ENCODE measurements at regions not wholly inside any gene's neighbourhood (a gene's known extent, or its start where the extent isn't known, plus 50 kb on each side); places are given as distances from the start of the nearest gene placed in this dataset.

DNA sequence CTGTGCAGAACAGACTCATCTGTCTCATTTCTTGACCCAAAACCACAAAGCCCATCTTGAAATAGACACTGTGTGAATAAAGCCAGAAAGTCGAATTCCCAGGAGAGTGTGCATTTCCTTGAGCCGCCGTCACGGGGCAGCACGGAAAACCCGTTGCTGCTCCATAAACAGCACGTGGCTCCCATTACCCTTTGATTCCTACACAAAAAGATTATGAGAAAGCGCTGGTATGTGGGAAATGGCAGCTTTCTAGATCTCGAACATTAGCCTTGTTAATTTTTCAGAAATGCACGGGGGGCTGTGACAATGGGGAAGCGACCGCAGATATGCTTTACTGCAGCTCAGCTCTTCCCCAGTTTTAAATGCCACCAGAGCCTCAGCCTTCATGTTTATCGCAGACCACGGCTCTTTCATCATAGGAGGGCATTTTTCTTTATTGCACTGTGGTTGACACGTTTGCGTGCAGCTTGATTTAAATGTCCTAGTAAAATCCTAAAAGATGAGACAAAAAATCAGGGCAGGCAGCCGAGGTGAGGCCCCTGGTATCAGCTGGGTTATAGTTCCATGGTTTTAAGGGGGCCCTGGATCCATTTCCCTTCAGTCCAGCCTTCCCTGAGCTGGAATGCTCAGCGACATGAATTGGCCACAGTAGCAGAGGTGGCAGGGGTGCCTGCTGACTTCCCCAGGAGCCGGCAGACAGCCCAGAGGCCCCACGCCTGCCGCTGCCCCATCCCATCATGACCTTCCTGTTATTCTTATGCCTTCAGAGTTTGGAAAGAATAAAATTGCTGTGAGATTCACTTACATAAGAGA, 249.3 kb downstream of the NDUFA10 start:
- no peaks in the 10 kb centered on the region for H3K9me3 Mint-ChIP-seq (ENCODE audit: low read depth, unreplicated experiment)

DNA sequence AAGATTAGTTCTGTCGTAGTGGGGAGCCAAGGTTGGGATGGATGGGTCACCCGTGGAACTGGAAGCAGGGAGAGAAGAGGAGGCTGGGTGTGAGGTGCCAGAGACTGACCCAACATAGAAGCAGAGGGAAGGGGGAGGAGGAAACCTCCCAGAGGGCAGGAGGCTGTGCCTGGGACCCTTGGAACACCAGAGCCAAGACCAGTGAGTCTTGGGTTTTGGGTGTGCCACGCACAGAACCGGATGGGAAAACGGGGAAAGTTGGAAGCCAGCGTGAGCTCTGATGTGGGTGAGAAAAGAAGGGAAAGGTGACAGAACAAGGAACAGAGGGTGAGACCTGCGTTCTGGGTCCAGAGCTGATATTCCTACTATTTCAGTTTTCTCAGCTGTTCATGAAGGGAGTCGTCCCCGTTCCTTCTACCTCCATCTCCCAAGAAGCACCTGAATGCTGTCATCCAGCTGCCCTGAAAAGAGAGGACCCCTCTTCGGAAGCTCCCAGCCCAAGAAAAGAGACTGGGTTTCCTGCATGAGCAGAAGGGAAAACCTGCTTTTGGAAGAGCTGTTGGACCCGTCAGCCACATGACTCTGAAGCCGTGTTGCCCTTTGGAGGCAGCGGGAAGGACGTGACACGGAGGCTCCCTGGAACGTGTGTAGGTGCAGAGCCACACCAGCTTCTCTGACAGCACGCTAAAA, 250.1 kb downstream of the NDUFA10 start:
- TF ChIP-seq, protein P1, sequence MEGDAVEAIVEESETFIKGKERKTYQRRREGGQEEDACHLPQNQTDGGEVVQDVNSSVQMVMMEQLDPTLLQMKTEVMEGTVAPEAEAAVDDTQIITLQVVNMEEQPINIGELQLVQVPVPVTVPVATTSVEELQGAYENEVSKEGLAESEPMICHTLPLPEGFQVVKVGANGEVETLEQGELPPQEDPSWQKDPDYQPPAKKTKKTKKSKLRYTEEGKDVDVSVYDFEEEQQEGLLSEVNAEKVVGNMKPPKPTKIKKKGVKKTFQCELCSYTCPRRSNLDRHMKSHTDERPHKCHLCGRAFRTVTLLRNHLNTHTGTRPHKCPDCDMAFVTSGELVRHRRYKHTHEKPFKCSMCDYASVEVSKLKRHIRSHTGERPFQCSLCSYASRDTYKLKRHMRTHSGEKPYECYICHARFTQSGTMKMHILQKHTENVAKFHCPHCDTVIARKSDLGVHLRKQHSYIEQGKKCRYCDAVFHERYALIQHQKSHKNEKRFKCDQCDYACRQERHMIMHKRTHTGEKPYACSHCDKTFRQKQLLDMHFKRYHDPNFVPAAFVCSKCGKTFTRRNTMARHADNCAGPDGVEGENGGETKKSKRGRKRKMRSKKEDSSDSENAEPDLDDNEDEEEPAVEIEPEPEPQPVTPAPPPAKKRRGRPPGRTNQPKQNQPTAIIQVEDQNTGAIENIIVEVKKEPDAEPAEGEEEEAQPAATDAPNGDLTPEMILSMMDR (IDR thresholded peaks at IDR 0.05; ENCODE audit: unreplicated experiment) = no peak
- Mint-ChIP-seq H3K9me3 (ENCODE audit: low read depth, unreplicated experiment) (no peaks in the 10 kb centered on the region), H3K27me3 (ENCODE audit: unreplicated experiment) (peaks cover 48% of the 10 kb centered on the region)

More for the DNA sequence above, 249.3 kb downstream of the NDUFA10 start:
- H3K4me1 Mint-ChIP-seq (ENCODE audit: low read depth, unreplicated experiment) = no peaks in the 10 kb centered on the region
- TF ChIP-seq, protein P1 (IDR thresholded peaks at IDR 0.05; ENCODE audit: unreplicated experiment) = no peak
- no peak overlapping the region for H3K27ac Mint-ChIP-seq (ENCODE audit: unreplicated experiment)
- H3K27me3 Mint-ChIP-seq (ENCODE audit: unreplicated experiment) = peaks cover 51% of the 10 kb centered on the region
- no TSS peak for BruUV-seq (replicated peaks)
- CTCF ChIA-PET = no interaction called here
- no peak for DNase-seq
- intact Hi-C loops (cut with micrococcal nuclease; ENCODE audit: unreplicated experiment) = no loop called here
- no peak overlapping the region for H3K4me3 Mint-ChIP-seq (ENCODE audit: low read depth, unreplicated experiment)
- no peaks in the 10 kb centered on the region for H3K36me3 Mint-ChIP-seq (ENCODE audit: insufficient read depth, unreplicated experiment)

DNA sequence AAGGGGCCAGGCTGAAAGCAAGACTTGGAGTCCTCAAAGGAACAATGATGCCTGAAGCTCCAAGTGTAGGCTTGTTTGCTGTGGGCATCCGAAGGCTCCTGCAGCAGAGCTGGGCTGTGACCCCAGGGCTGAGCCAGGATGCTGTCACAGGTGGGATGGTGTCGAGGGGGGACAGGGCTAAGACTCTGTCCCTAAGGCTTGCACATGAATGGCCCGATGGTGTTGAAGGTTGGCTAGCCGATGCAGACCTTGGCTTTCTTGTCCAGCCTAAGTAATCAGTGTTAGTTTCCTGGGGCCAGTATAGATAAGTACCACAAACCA, 251.0 kb downstream of the NDUFA10 start:
- no peak for DNase-seq
- Mint-ChIP-seq H3K4me1 (ENCODE audit: low read depth, unreplicated experiment) (no peaks in the 10 kb centered on the region), H3K27ac (ENCODE audit: unreplicated experiment) (no peak overlapping the region), H3K9me3 (ENCODE audit: low read depth, unreplicated experiment) (no peaks in the 10 kb centered on the region), H3K27me3 (ENCODE audit: unreplicated experiment) (peaks cover 48% of the 10 kb centered on the region), H3K36me3 (ENCODE audit: insufficient read depth, unreplicated experiment) (no peaks in the 10 kb centered on the region), H3K4me3 (ENCODE audit: low read depth, unreplicated experiment) (no peak overlapping the region)
- intact Hi-C loops (cut with micrococcal nuclease; ENCODE audit: unreplicated experiment) = no loop called here
- no TSS peak for BruUV-seq (replicated peaks)
- CTCF ChIA-PET = no interaction called here
- TF ChIP-seq, protein P1 (IDR thresholded peaks at IDR 0.05; ENCODE audit: unreplicated experiment) = no peak

More for the DNA sequence above, 250.1 kb downstream of the NDUFA10 start:
- CTCF ChIA-PET = no interaction called here
- H3K36me3 Mint-ChIP-seq (ENCODE audit: insufficient read depth, unreplicated experiment) = no peaks in the 10 kb centered on the region
- no peak overlapping the region for H3K27ac Mint-ChIP-seq (ENCODE audit: unreplicated experiment)
- intact Hi-C loops (cut with micrococcal nuclease; ENCODE audit: unreplicated experiment) = no loop called here
- no peaks in the 10 kb centered on the region for H3K4me1 Mint-ChIP-seq (ENCODE audit: low read depth, unreplicated experiment)
- H3K4me3 Mint-ChIP-seq (ENCODE audit: low read depth, unreplicated experiment) = no peak overlapping the region
- no TSS peak for BruUV-seq (replicated peaks)
- no peak for DNase-seq

DNA sequence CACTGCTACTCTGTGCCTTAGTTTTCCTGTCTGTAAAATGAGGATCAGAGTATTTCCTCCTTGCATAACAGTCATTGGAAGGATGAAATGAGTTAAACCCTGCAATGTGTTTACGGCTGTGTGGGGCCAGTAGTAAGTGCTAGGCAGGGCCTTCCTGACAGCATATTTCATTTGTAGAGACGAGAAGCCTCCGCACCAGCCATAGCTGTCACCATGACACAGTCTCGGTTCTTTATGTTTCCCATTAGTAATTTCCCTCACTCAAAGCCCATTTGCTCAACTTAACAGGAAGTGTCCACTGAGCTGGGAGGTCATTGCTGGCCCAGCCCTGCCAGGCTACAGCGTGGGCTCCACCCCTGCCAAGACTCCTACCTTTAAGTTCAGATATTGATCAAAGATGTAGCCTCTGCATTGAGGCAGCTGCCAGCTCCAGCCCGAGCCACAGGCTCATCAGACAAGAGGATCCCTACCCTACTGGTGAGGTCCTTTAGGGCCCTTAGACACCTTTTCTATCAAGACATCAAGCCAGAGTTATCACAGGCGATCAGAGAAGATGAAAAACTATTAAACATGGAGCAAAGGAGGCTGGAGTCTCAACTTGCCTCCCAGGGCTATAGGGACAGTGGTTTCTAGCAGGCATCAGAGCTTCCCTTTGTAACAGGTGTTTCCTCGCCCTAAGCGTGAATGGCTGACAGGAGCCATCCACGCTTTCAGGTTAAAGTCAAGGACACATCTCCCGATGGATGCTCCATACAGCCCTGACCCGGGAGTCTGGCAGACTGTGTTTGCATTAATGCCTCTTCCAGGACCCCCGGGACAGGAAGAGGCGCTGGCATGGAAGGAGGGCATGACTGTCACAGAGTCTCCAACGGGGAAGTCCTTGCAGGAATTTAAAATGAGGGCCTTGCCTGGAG, 251.7 kb downstream of the NDUFA10 start:
- no peak for DNase-seq
- CTCF ChIA-PET = interaction anchor here (0.6 kb wide), 1 partner anchor 61 kb away, joined by 4 read pairs; no protein-coding TSS in a partner anchor
- Mint-ChIP-seq H3K4me3 (ENCODE audit: low read depth, unreplicated experiment) (no peak overlapping the region), H3K4me1 (ENCODE audit: low read depth, unreplicated experiment) (no peaks in the 10 kb centered on the region), H3K9me3 (ENCODE audit: low read depth, unreplicated experiment) (no peaks in the 10 kb centered on the region), H3K27ac (ENCODE audit: unreplicated experiment) (no peak overlapping the region), H3K27me3 (ENCODE audit: unreplicated experiment) (peaks cover 52% of the 10 kb centered on the region), H3K36me3 (ENCODE audit: insufficient read depth, unreplicated experiment) (no peaks in the 10 kb centered on the region)
- TF ChIP-seq, protein P1 (IDR thresholded peaks at IDR 0.05; ENCODE audit: unreplicated experiment) = no peak
- intact Hi-C loops (cut with micrococcal nuclease; ENCODE audit: unreplicated experiment) = no loop called here
- BruUV-seq (replicated peaks) = no TSS peak
